Caki2 (cell line): ENCODE measurements at regions not wholly inside any gene's neighbourhood (a gene's known extent, or its start where the extent isn't known, plus 50 kb on each side); places are given as distances from the start of the nearest gene placed in this dataset.
A peak's percentile ranks its signal among the peaks of the same experiment; 100 is the strongest.

ENCODE experiments used
- DNase-seq: peaks from one replicate; pipeline ENCODE4 v3.0.0-alpha.2; 2015; ENCODE audit warnings: low read depth
- in situ Hi-C: cut with HindIII; loops from 2 replicates; pipeline ENCODE4 v1.10.0; 2016; ENCODE audit warnings: low sequenced_read_pairs, low pct_unique_long_range_greater_than_20kb, mixed read lengths

DNA sequence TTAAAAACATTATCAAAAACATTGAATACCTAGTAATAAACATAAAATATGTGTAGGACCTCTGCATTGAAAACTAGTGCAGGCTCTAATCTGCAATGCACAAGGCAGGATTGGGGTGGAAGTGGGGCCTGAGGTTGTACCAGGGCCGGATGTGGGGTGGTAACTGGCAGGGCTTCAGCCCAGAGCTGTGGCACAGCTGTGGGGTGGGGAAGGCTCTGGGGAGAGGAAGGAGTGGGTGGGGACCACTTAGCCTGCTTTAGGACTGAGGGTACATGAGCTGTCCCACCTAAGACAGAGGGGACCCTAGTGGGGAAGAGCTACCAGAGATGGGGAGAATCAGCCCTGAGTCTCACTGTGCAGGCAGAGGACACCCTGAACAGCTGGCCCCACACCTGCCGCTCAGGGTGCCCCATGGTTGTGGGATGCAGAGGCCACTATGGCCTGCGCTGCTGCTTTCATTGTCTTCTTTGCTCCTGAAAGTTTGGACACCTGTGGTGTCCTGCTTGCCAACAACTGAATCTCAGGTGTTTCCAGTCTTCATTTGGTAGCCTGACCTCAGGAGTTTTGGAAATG lies 311.4 kb downstream of the TLE4 start:
- DNase-seq: no peak
- in situ Hi-C loops: no loop called here

DNA sequence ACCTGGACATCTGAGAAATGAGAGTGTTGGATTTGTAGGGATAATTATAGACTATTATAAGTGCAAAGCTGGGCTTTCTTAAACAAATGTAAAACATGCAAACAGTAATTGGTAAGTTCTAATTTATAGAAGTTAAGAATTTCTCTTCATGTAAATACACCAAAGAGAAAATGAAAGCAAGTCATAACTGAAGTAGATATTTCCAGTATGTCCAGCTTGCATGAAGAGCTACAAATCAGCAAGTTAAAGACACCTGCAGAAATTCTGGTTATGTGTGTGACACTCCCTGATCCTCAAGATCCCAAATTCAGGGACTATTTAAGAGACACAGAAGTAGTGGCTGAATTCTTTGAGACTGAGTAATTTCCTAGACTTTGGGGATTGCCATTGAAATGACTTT lies 308.9 kb downstream of the TLE4 start:
- no peak for DNase-seq
- in situ Hi-C loops: no loop called here

DNA sequence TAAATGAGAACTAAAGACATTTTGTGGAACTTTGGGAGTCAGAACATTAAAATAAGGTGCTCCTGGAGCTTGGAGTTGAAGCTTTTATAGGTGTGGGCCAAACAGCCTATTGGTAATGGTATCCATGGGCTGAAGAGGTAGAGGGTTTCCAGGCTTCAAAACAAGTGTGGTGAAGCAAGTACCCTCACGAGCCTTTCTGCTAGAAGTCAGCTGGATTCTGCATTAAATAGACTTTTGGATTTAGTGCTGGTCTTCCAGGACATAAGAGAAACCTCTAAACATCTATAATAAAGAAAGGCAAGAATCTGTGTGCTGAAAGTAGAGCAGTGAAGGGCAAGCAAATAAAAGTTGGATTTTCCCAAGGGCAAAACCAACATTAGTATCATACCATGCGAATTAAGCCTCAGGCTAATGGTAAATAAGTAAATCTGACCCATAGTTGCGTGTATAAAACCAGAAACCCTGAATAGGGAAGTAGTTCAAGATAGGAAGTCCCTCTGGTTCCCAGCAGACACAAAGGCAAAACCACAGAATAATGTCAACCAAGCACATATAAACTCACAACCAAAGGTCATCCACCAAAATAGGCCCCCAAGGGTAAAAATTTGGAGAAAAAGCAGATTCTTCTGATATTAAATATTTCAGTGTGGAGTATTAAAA lies 306.3 kb downstream of the TLE4 start:
- no peak for DNase-seq
- in situ Hi-C loops: no loop called here

DNA sequence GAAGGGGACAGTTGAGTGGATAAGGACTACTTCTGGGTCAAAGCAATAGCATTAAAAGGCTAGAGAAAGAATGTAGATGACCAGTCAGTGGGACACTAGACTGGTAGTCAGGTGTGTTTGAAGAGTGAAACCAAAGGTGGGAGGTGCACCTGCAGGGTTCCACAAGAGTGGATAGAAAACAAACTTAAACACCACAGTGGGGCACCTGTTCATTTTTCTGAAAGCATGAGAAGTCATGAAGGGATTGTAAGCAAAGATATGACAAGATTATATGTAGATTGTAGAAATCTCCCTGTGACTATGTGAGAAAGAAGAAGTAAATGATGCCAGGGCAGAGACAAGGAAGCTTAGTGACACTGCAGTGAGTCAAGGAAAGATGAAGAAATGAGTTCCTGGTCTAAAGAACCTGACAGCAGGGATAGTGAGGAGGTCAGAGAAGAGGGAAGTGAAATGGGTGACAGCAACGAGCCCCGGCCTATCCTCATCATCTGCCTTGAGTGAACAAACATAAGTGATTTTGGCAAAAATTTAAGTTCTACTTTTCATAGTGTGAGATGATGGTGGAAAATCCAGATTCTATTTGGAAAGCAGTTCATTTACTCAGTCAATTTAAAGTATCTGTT lies 296.9 kb downstream of the TLE4 start:
- DNase-seq: no peak
- in situ Hi-C loops: no loop called here

DNA sequence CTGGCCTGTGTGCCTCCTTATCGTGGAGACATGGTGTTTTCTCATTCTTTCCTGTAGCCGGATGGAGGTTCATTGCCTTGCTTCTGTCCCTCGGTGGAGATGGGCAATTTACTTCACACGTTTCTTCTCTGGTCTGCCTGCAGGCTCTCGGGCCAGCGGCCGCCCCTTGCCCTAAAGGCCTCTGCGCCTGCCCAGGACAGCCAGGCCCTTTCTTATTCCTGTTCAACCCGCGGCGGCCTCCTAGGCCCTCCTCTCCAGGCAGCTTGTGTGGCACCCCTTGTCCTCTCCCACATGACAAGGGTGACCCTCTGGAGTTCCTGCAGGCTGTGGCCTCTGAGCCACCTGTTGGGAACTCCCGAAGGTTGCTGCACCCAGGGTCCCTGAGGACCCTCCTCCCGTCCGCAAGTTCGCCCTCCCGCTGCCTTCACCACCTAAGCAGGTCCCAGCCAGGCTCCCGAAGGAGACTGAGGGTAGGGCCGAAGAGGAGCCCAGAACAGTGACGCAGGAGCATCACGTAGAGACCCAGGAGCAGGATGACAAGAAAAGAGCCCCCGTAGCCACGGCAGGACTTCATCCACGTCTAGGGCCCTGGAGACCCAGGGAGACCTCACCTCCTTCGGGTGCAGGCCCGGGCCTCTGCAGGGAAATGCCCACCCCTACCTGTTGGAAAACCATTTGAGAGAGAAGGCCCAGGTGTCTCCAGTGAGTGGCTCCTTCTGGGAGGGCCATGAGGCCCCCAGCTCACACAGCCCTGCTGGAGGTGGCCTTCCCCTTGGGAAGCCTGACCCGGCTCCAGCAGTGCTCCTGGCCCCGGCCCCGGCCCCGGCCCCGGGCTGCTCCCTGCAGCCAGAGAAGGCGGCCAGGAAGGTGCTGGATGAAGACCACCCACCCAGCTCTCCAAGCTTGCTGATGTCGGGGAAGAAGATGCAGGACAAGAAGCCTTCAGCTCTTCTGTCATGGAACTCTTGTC lies 291.4 kb downstream of the TLE4 start:
- in situ Hi-C loops: no loop called here

DNA sequence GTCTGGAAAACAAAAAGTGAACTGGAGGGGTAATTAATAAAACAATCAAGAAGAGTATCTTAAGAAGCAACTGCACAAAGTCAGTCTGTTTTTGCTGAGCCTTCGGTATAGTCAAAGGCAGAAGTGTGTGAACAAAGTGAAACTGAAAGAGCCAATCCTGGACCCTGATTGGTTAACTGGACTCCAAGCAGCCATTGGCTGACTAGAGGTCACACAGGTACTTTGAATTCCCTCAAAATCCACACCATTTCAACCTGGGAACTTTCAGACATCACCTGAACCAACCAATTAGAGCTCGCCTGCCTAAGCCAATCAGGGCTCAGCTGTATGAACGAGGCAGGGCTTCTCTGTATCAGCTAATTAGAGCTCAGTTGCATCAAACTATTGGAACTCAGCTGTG lies 286.7 kb downstream of the TLE4 start:
- DNase-seq: peak; percentile 50
- in situ Hi-C loops: no loop called here

More for the DNA sequence above, 291.4 kb downstream of the TLE4 start:
- DNase-seq: no peak

DNA sequence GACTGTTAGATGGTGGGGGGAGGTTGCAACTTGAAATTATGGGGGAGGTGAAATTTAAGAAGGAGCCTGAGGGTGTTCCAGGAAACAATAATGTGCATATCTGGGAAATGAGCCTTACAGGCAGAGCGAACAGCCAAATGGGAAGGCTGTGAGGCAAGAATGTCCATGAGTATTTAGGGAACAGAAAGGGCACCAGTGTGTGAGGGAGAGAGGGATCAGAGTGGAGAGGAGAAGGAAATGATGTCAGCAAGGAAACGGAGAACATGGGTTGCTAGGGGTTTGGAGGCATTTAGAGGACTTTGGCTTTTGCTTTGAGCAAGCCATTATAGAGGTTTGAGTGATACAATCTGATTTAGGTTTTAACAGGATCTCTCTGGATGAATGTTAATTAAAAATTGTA lies 285.4 kb downstream of the TLE4 start:
- no peak for DNase-seq
- in situ Hi-C loops: no loop called here

DNA sequence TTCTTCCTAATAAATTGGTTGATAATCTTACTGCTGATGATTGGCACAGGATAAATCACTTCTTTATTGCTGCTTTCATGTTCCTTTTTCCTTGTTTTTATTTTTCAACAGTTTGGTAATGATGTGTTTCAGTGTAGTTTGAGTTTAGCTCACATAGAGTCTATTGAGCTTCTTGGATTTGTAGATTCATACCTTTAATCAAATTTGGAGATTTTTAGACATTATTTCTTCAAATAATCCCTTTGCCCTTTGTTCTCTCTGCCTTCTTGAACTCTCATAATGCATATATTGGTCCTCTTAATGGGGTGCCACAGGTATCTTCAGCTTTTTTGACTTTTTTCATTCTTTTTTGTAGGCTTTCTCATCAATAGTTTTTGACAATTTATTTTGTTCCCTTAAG lies 275.3 kb downstream of the TLE4 start:
- DNase-seq: no peak
- in situ Hi-C loops: no loop called here

DNA sequence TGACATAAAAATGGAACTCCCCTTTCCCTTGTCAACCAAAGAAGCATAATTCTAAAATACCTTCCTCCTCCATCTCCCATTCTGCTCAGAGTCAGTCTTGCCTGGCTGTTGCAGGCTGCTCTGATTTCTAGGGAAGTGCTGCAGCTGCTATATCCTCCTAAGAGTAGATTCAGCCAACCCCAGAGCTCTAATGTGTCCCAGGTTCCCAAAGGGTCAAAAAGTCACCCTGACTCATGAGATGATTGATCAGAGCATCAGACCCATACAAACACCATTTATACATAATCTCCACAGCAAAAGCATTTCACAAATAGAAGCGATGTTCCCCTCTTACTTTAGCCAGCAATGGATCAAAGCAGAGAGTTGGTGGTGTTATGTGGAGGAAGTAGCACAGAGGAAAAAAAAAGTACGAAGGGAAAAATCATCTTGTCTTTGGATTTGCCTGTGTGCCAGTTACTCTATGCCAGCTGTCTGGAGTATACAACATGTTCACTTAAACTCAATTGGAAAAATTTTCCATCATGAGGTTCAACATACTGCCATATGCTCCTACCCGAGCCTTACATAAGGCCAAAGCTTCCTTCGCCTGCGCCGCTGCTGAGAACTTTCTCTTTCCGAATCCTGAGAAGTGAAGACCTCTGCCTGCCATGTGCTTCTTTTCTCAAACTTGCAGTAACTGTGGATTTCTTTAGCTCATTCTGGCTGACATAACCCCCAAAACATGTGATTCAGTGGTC lies 258.0 kb downstream of the TLE4 start:
- no peak for DNase-seq
- in situ Hi-C loops: no loop called here

DNA sequence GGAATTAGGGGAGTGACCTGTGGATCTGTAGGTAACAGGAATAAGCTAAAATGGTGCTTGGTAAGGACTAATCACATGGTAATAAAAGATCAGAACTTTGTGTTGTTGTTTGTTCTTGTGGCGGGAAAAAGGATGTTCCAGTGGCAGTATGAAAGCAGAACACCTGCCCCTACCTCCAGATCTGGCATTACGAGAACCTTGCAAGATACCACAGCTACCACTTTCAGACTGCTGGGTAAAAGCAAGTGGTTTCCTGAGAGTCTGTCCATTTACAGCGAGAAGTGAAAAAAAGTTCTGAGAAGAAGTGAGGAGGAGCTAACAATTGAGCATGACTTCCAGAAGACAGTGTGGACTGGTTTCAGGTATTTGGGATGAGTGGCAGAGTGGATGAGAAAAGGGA lies 252.5 kb downstream of the TLE4 start:
- in situ Hi-C loops: no loop called here
- no peak for DNase-seq

DNA sequence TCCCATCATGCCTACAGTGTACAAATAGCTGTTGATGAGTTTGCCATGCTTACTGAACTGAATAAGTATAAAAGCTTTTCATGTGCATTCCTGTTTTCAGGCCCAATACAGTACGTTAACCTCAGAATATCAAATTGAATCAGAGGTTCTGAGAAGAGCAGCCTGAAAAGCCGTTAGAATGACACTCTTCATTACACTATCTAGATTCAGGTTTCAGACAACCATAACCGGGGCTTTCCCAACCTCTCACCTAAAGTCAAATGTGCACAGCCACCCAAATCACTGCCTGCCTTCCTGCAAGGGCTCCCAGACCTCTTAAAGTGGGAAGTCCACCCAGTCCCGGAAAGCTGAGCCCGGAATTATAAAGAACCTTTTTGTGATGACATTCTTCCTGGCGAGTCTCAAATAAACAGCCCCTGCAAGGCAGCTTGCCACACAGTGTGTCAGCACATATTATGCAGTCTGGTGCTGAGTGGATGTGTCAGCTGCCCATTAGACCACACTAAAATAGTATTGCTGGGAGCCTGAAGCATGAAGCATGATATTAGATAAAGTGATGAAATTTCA lies 245.8 kb downstream of the TLE4 start:
- DNase-seq: peak; percentile 74
- in situ Hi-C loops: no loop called here

DNA sequence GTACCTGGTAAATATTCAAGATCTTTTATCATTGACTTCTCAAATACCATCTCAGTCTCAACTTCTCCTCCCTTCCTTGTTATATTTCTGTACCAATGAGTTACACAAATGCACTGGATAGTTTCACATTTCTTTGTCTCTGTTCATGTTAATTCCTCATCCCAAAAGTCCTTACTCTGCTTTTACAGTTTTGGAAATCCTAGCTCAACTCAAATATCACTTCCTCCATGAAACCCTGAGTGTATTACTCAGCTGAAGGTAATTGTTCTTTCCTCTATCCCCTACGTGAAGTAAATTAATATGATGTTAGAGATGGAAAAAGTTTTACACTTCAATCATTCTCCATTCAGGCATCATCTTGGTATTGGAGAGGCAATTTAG lies 241.5 kb downstream of the TLE4 start:
- DNase-seq: no peak
- in situ Hi-C loops: no loop called here

DNA sequence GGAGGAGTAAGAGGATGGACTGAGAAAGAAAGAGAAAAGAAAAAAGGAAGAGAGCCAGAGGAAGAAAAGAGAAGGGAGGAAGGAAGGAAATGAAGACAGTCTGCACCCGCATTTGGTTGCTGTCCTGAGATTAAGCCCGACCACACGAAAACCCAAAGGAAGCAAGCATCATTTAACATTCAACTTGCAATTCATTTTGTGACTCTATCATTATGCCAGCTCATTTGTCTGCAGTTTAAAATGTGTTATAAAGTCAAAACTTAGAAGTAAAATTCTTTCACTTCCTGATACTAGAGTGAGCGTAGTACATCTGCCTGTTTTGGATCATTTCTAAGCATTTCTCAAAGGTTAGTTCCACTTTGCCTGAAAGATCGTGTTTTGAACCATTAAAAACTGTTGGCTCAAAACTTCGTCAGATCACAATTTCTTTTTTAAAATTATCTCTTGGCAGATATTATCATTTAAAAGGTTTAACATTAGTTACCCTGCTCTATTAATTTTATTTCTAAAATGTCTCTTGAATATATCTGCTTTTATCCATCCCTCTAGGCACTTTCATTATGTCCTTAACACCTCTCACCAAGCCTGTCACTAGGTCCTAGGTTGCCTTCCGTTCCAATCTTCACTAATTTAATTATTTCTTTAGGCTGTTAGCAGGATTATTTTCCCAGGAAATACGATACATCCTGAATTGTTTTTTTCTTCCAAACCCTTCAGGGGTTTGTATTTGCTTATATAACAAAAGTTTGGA lies 240.9 kb downstream of the TLE4 start:
- DNase-seq: no peak
- in situ Hi-C loops: no loop called here

DNA sequence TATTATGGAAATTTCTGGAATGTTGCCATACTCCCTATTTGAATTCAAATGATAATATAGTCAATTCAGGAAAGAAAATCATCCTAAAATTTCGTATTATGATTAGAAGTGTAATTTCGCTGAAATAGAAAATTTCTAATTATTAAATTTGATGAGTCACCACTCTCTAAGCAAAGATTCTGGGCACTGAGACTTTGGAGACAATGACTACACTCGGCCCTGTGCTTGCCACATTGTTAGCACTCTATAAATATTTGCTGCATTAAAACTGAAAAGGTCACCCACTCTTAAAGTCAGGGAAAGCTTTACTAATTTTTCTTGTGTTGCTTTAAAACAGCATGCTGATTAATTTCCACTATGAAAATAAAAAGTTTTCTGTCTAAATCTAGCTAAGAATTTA lies 240.3 kb downstream of the TLE4 start:
- DNase-seq: no peak

DNA sequence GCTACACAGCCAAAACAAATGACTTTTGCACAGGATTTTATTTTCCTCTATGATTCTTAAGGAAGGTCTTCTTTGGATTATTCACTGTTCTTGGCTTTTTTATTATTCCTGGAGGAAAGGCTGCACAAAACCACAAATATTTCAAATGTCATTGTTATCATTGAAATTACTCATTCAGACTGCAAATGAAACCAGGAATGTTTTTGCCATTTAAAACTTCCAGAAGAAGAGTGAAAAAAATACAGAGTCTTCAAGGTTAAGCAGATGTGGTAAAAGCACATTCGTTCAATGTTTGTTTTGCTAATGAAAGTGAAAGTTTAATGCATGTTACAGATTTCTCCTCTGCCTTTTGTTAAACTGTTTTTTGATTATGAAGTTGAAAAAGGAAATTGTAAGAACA lies 238.2 kb downstream of the TLE4 start:
- in situ Hi-C loops: no loop called here
- DNase-seq: peak; percentile 70

More for the DNA sequence above, 240.3 kb downstream of the TLE4 start:
- in situ Hi-C loops: no loop called here

DNA sequence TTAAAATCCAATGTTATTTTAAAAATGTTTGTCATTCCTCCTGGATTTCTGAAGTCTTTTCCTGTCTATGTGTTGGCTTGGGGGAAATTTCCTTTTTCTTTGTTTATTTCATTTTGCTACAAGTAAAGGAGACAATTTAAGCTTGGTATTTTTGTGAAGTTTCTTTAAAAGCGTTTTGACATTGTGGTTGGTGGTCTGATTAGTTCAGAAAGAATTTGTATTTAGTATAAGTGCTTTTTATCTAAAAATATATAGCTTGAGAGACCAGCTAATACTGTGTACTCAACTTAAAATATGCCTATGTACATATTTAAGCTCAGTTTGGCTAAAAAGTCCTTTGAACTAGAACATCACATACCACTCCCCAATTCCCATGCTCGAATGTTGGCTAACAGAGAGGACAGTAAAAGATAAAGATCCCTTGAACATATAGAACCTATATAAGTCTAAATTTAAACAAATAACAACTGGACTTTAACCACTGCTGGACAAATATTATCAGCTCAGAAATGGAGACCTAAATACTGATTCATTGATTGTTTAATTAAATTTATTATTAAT lies 237.6 kb downstream of the TLE4 start:
- in situ Hi-C loops: no loop called here
- DNase-seq: no peak

DNA sequence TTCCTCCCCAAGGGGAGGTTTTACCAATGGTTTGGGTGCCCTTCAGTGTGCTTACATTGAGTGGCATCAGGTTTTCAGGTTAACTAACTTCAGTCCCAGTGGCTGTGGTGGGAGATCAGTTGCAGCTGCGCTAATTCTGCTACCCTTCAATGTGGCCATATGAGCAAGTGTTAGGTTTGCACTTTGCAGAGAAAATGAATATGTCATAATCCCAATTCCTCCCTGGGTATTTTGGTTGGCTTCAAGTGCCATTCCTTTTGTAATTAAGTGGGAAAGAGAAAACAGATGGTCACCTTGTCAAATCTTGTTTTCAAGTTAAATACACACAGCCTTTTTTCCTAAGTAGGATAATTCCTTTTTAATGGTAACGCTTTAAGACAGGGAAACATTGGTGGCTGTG lies 236.2 kb downstream of the TLE4 start:
- in situ Hi-C loops: no loop called here
- no peak for DNase-seq
